ENCODE measurements at regions not wholly inside any gene's neighbourhood (a gene's known extent, or its start where the extent isn't known, plus 50 kb on each side); places are given as distances from the start of the nearest gene placed in this dataset.

GRCh38 chr12:78672033-78672432, 192.5 kb upstream of the SYT1 start:
- CTCF ChIA-PET, result no interaction called here
- no CpG with 5 or more reads among the region's 2 CpGs for WGBS, 2 experiments (ENCODE audit: extremely low coverage in 2 of 2, insufficient read length in 1 of 2)
- no peak overlapping the region for H3K9ac ChIP-seq (ENCODE audit: low read depth, low read length)

More at GRCh38 chr12:78672033-78672432, 192.5 kb upstream of the SYT1 start:
- Histone ChIP-seq H4K5ac (ENCODE audit: low read depth, low read length) (no peak overlapping the region), H3K4me2 (ENCODE audit: low read depth, low read length) (no peak overlapping the region), H4K20me1 (ENCODE audit: insufficient read depth, low read length) (no peaks in the 10 kb centered on the region), H4K8ac (ENCODE audit: low read depth in 2 of 2, low read length in 2 of 2) (no peak overlapping the region), H2BK20ac (ENCODE audit: low read depth, low read length) (no peak overlapping the region), H3K23ac (ENCODE audit: low read depth, low read length) (no peak overlapping the region), H3K27me3 (ENCODE audit: control insufficient read depth, insufficient read depth, low read length) (no peaks in the 10 kb centered on the region), H3K27ac (ENCODE audit: insufficient read depth, low read length) (no peak overlapping the region), H2AFZ (replicated peaks; ENCODE audit: low read length, poor library complexity) (no peak overlapping the region), H3K4me3 (ENCODE audit: insufficient read depth, low read depth, low read length) (no peak overlapping the region), H3K4me1 (ENCODE audit: control insufficient read depth, insufficient read depth, low read length) (no peaks in the 10 kb centered on the region), H2BK120ac (ENCODE audit: low read depth, low read length) (no peak overlapping the region), H2AK9ac (replicated peaks; ENCODE audit: low read depth, low read length, poor library complexity) (no peak overlapping the region), H2BK15ac (ENCODE audit: low read depth, low read length) (no peak overlapping the region), H3K14ac (replicated peaks; ENCODE audit: low read depth, low read length) (no peak overlapping the region), H3K79me1 (ENCODE audit: low read depth in 1 of 2, low read length in 2 of 2) (no peaks in the 10 kb centered on the region), H3K4ac (ENCODE audit: low read depth, low read length) (no peak overlapping the region), H3K9me1 (ENCODE audit: insufficient read depth, low read length) (no peaks in the 10 kb centered on the region), H3K9me3 (ENCODE audit: control insufficient read depth, insufficient read depth, low read length) (no peaks in the 10 kb centered on the region), H2AK5ac (ENCODE audit: low read depth, low read length) (no peak overlapping the region), H3K18ac (ENCODE audit: low read depth, low read length) (no peak overlapping the region), H4K91ac (ENCODE audit: insufficient read depth, low read depth, low read length) (no peak overlapping the region), H2BK5ac (ENCODE audit: low read depth, low read length, poor library complexity, severe bottlenecking) (no peak overlapping the region), H3K36me3 (ENCODE audit: control insufficient read depth, insufficient read depth, low read length) (no peaks in the 10 kb centered on the region), H3K56ac (ENCODE audit: extremely low read depth, insufficient read depth, low read length) (no peak overlapping the region)
- no peak for TF ChIP-seq CEBPB (IDR thresholded peaks at IDR 0.05; ENCODE audit: low read depth, low read length)
- no peak for TF ChIP-seq MXI1 (IDR thresholded peaks at IDR 0.05; ENCODE audit: borderline replicate concordance, low read depth, low read length)
- no peak for TF ChIP-seq RCOR1 (IDR thresholded peaks at IDR 0.05; ENCODE audit: insufficient replicate concordance, low read length)
- TF ChIP-seq POLR2A (IDR thresholded peaks at IDR 0.05; ENCODE audit: low read depth, low read length), result no peak
- no peak for TF ChIP-seq USF2 (IDR thresholded peaks at IDR 0.05; ENCODE audit: low read depth, low read length)
- TF ChIP-seq CTCF (conservative IDR thresholded peaks at IDR 0.05; ENCODE audit: low read depth, low read length), result no peak
- TF ChIP-seq BHLHE40 (IDR thresholded peaks at IDR 0.05; ENCODE audit: low read depth, low read length), result no peak
- no peak for TF ChIP-seq MAFK (IDR thresholded peaks at IDR 0.05; ENCODE audit: low read depth, low read length)
- TF ChIP-seq CHD1 (IDR thresholded peaks at IDR 0.05; ENCODE audit: low read depth, low read length), result no peak
- TF ChIP-seq RFX5 (IDR thresholded peaks at IDR 0.05; ENCODE audit: low read depth, low read length), result no peak
- TF ChIP-seq SMC3 (IDR thresholded peaks at IDR 0.05; ENCODE audit: low read depth, low read length), result no peak
- no peak for TF ChIP-seq MAZ (IDR thresholded peaks at IDR 0.05; ENCODE audit: borderline replicate concordance, low read depth, low read length)
- no peak for TF ChIP-seq RAD21 (IDR thresholded peaks at IDR 0.05; ENCODE audit: low read length)
- TF ChIP-seq NFE2L2 (IDR thresholded peaks at IDR 0.05; ENCODE audit: low read depth, low read length), result no peak
- no peak for TF ChIP-seq ELK1 (IDR thresholded peaks at IDR 0.05; ENCODE audit: borderline replicate concordance, low read depth, low read length)
- no peak for TF ChIP-seq FOS (IDR thresholded peaks at IDR 0.05; ENCODE audit: low read depth, low read length)
- no peak for DNase-seq
- in situ Hi-C loops (cut with MboI; ENCODE audit: low sequenced_read_pairs) (no loop called here), intact Hi-C loops (cut with micrococcal nuclease) (no loop called here), dilution Hi-C loops (cut with HindIII; ENCODE audit: low sequenced_read_pairs, unreplicated experiment) (no loop called here)
- no TSS peak for BruUV-seq (replicated peaks)
- no peak for ATAC-seq (ENCODE audit: low read depth)
- POLR2A ChIA-PET (ENCODE audit: unreplicated experiment), result no interaction called here
